Mesenchymal stem cell (in vitro differentiated cells and primary cell): ENCODE measurements at regions not wholly inside any gene's neighbourhood (a gene's known extent, or its start where the extent isn't known, plus 50 kb on each side); places are given as distances from the start of the nearest gene placed in this dataset.
A peak's percentile ranks its signal among the peaks of the same experiment; 100 is the strongest.

Experiments
- DNase-seq: peaks from one replicate; pipeline ENCODE4 v3.0.0-alpha.2; 2013
- H2AFZ ChIP-seq: one replicate; pipeline ENCODE4 v1.6.1; 2013; ENCODE audit warnings: low read depth, mild to moderate bottlenecking, control low read depth, inconsistent platforms, low read length, moderate library complexity
- H2AK5ac ChIP-seq: 2 replicates; pipeline ENCODE4 v1.6.1; 2013; ENCODE audit warnings: low read length, moderate library complexity, mild to moderate bottlenecking, inconsistent platforms; ENCODE audit not compliant: severe bottlenecking
- H2BK120ac ChIP-seq: one replicate; pipeline ENCODE4 v1.6.1; 2013; ENCODE audit warnings: low read depth, mild to moderate bottlenecking, inconsistent platforms, low read length, moderate library complexity
- H2BK12ac ChIP-seq, 2 experiments: one replicate each; pipeline ENCODE4 v1.6.1; 2013; ENCODE audit warnings: inconsistent platforms in 2 of 2, low read length in 2 of 2, mild to moderate bottlenecking in 2 of 2, moderate library complexity in 2 of 2, control low read depth in 1 of 2
- H2BK15ac ChIP-seq: one replicate; pipeline ENCODE4 v1.6.1; 2013; ENCODE audit warnings: mild to moderate bottlenecking, low read depth, inconsistent platforms; ENCODE audit not compliant: poor library complexity, severe bottlenecking
- H2BK5ac ChIP-seq: 2 replicates; pipeline ENCODE4 v1.6.1; 2013; ENCODE audit warnings: low read depth, mild to moderate bottlenecking, low read length, control low read depth, inconsistent platforms; ENCODE audit not compliant: poor library complexity, severe bottlenecking
- H3K14ac ChIP-seq, 2 experiments: one replicate each; pipeline ENCODE4 v1.6.1; 2013; ENCODE audit warnings: inconsistent platforms in 2 of 2, low read length in 2 of 2, control low read depth in 1 of 2, mild to moderate bottlenecking in 1 of 2, moderate library complexity in 1 of 2
- H3K18ac ChIP-seq, 2 experiments: one replicate each; pipeline ENCODE4 v1.6.1; 2013; ENCODE audit warnings: inconsistent platforms in 2 of 2, low read length in 2 of 2, control low read depth in 1 of 2, low read depth in 1 of 2, mild to moderate bottlenecking in 1 of 2
- H3K23ac ChIP-seq, 2 experiments: one replicate each; pipeline ENCODE4 v1.6.1; 2013; ENCODE audit warnings: inconsistent platforms in 2 of 2, low read length in 2 of 2, mild to moderate bottlenecking in 2 of 2, moderate library complexity in 2 of 2, control low read depth in 1 of 2
- H3K27ac ChIP-seq: 2 replicates; pipeline ENCODE4 v1.5.1; 2013; ENCODE audit warnings: mild to moderate bottlenecking, moderate library complexity, low read length, control low read depth, inconsistent platforms; ENCODE audit not compliant: poor library complexity, severe bottlenecking
- H3K27me3 ChIP-seq, 2 experiments: 2 replicates each; pipeline versions ENCODE4 v1.6.1 to v1.7.0; 2013; ENCODE audit warnings: low read length in 2 of 2, mild to moderate bottlenecking in 2 of 2, moderate library complexity in 2 of 2, control low read depth in 1 of 2, inconsistent platforms in 1 of 2; ENCODE audit not compliant: control insufficient read depth in 1 of 2, insufficient read depth in 1 of 2
- H3K36me3 ChIP-seq, 2 experiments: 2 replicates each; pipeline versions ENCODE4 v1.6.1 to v1.7.0; 2013; ENCODE audit warnings: low read length in 2 of 2, control low read depth in 1 of 2, inconsistent platforms in 1 of 2, low read depth in 1 of 2, mild to moderate bottlenecking in 1 of 2; ENCODE audit not compliant: insufficient read depth in 2 of 2, control insufficient read depth in 1 of 2
- H3K4ac ChIP-seq, 2 experiments: one replicate each; pipeline ENCODE4 v1.6.1; 2013; ENCODE audit warnings: inconsistent platforms in 2 of 2, low read length in 2 of 2, mild to moderate bottlenecking in 2 of 2, moderate library complexity in 2 of 2, control low read depth in 1 of 2, low read depth in 1 of 2
- H3K4me1 ChIP-seq: 2 replicates; pipeline ENCODE4 v1.6.1; 2013; ENCODE audit warnings: low read depth, low read length, control low read depth; ENCODE audit not compliant: control insufficient read depth, insufficient read depth
- H3K4me2 ChIP-seq: 2 replicates; pipeline ENCODE4 v1.6.1; 2013; ENCODE audit warnings: low read length, mild to moderate bottlenecking, inconsistent platforms; ENCODE audit not compliant: poor library complexity, severe bottlenecking
- H3K4me3 ChIP-seq, 2 experiments: 2 replicates each; pipeline versions ENCODE4 v1.5.1 to v1.7.0; 2013; ENCODE audit warnings: low read length in 2 of 2, mild to moderate bottlenecking in 2 of 2, control low read depth in 1 of 2, low read depth in 1 of 2; ENCODE audit not compliant: insufficient read depth in 1 of 2
- H3K79me1 ChIP-seq: replicated peaks from 2 replicates; pipeline ENCODE4 v1.6.1; 2013; ENCODE audit warnings: mild to moderate bottlenecking, control low read depth, low read length, inconsistent platforms; ENCODE audit not compliant: poor library complexity, severe bottlenecking
- H3K9ac ChIP-seq: 2 replicates; pipeline ENCODE4 v1.7.0; 2013; ENCODE audit warnings: mild to moderate bottlenecking, low read length, moderate library complexity
- H3K9me3 ChIP-seq: 2 replicates; pipeline ENCODE4 v1.7.0; 2013; ENCODE audit warnings: mild to moderate bottlenecking, low read length; ENCODE audit not compliant: control insufficient read depth
- H4K8ac ChIP-seq: one replicate; pipeline ENCODE4 v1.6.1; 2013; ENCODE audit warnings: inconsistent platforms, mild to moderate bottlenecking, low read length, moderate library complexity
- H4K91ac ChIP-seq: one replicate; pipeline ENCODE4 v1.6.1; 2013; ENCODE audit warnings: mild to moderate bottlenecking, low read length, inconsistent platforms
- WGBS: methylation state at CpG from one replicate; pipeline ENCODE4 v1.1.7; 2013; ENCODE audit warnings: mixed read lengths; 5-methylcytosine and 5-hydroxymethylcytosine counted together

- no peak overlapping the region for H3K9ac ChIP-seq
- H2BK12ac ChIP-seq = no peak overlapping the region
- no peak overlapping the region for H3K4ac ChIP-seq
- no peaks in the 10 kb centered on the region for H3K9me3 ChIP-seq
- H3K27me3 ChIP-seq = peaks cover 0 to 6% of the 10 kb centered on the region in 2 experiments
- no peak overlapping the region for H3K27ac ChIP-seq
- no peak overlapping the region for H3K23ac ChIP-seq
- DNase-seq = no peak
- no peak overlapping the region for H3K18ac ChIP-seq
- no peak overlapping the region for H2AFZ ChIP-seq
- no peak overlapping the region for H4K91ac ChIP-seq
- no peak overlapping the region for H2BK120ac ChIP-seq
- H3K4me3 ChIP-seq = no peak overlapping the region
- H3K4me1 ChIP-seq = peaks cover 2% of the 10 kb centered on the region
- no peak overlapping the region for H2AK5ac ChIP-seq
- WGBS = 51% methylated on average over 6 of the region's 6 CpGs
- no peaks in the 10 kb centered on the region for H3K79me1 ChIP-seq
- H2BK15ac ChIP-seq = no peak overlapping the region
- no peak overlapping the region for H2BK5ac ChIP-seq
- H3K36me3 ChIP-seq = no peaks in the 10 kb centered on the region
- H4K8ac ChIP-seq = no peak overlapping the region
- H3K14ac ChIP-seq = no peak overlapping the region
- H3K4me2 ChIP-seq = no peak overlapping the region
Observed at GRCh38 chr2:239597216-239597615, 196.4 kb upstream of the HDAC4 start.

- H2AK5ac ChIP-seq = no peak overlapping the region
Observed at GRCh38 chr2:239596792-239597191, 196.0 kb upstream of the HDAC4 start.

GRCh38 chr2:239596253-239596652 is 195.4 kb upstream of the HDAC4 start:
- Histone ChIP-seq H3K36me3 (no peaks in the 10 kb centered on the region), H3K27ac (no peak overlapping the region), H3K79me1 (no peaks in the 10 kb centered on the region), H3K18ac (no peak overlapping the region), H2BK15ac (no peak overlapping the region), H2BK12ac (no peak overlapping the region), H3K4me1 (peaks cover 2% of the 10 kb centered on the region), H2BK120ac (no peak overlapping the region), H4K8ac (no peak overlapping the region), H3K9ac (no peak overlapping the region), H3K4me3 (no peak overlapping the region), H3K23ac (no peak overlapping the region), H3K9me3 (peaks cover 4% of the 10 kb centered on the region), H2AFZ (no peak overlapping the region), H2BK5ac (no peak overlapping the region), H3K27me3 (peaks cover 0 to 2% of the 10 kb centered on the region in 2 experiments), H3K4me2 (no peak overlapping the region), H2AK5ac (no peak overlapping the region), H3K14ac (no peak overlapping the region), H4K91ac (no peak overlapping the region), H3K4ac (no peak overlapping the region)
- no peak for DNase-seq
- whole genome bisulfite sequencing = 54% methylated on average over 4 of the region's 4 CpGs

More at GRCh38 chr2:239596792-239597191, 196.0 kb upstream of the HDAC4 start:
- no peaks in the 10 kb centered on the region for H3K79me1 ChIP-seq
- no peak overlapping the region for H3K9ac ChIP-seq
- peaks cover 2% of the 10 kb centered on the region for H3K4me1 ChIP-seq
- no peak overlapping the region for H2BK15ac ChIP-seq
- H3K4ac ChIP-seq = no peak overlapping the region
- no peak for DNase-seq
- H2BK12ac ChIP-seq = no peak overlapping the region
- H4K8ac ChIP-seq = no peak overlapping the region
- H3K27me3 ChIP-seq = peaks cover 0 to 6% of the 10 kb centered on the region in 2 experiments
- 68% methylated on average over 11 of the region's 11 CpGs for WGBS
- no peak overlapping the region for H2BK5ac ChIP-seq
- H2BK120ac ChIP-seq = no peak overlapping the region
- no peak overlapping the region for H3K18ac ChIP-seq
- no peak overlapping the region for H2AFZ ChIP-seq
- no peak overlapping the region for H3K27ac ChIP-seq
- peaks cover 4% of the 10 kb centered on the region for H3K9me3 ChIP-seq
- H3K23ac ChIP-seq = no peak overlapping the region
- no peak overlapping the region for H3K4me3 ChIP-seq
- no peak overlapping the region for H3K4me2 ChIP-seq
- no peaks in the 10 kb centered on the region for H3K36me3 ChIP-seq
- no peak overlapping the region for H4K91ac ChIP-seq
- H3K14ac ChIP-seq = no peak overlapping the region

- peaks cover 2% of the 10 kb centered on the region for H3K4me1 ChIP-seq
- H3K9me3 ChIP-seq = peaks cover 4% of the 10 kb centered on the region
- no peak overlapping the region for H3K4me2 ChIP-seq
- no peak overlapping the region for H4K91ac ChIP-seq
- no peak overlapping the region for H4K8ac ChIP-seq
- no peak overlapping the region for H3K18ac ChIP-seq
- H3K4ac ChIP-seq = no peak overlapping the region
- H3K79me1 ChIP-seq = no peaks in the 10 kb centered on the region
- 87% methylated on average over 8 of the region's 8 CpGs for WGBS
- DNase-seq = no peak
- peak overlapping the region in 1 of 2 experiments; percentile 5 for H3K4me3 ChIP-seq
- H3K23ac ChIP-seq = no peak overlapping the region
- no peak overlapping the region for H2BK15ac ChIP-seq
- H2BK5ac ChIP-seq = no peak overlapping the region
- H2BK120ac ChIP-seq = no peak overlapping the region
- H3K9ac ChIP-seq = no peak overlapping the region
- no peak overlapping the region for H2BK12ac ChIP-seq
- H3K14ac ChIP-seq = no peak overlapping the region
- H3K27me3 ChIP-seq = no peaks in the 10 kb centered on the region
- no peak overlapping the region for H3K27ac ChIP-seq
- H2AK5ac ChIP-seq = no peak overlapping the region
- no peak overlapping the region for H2AFZ ChIP-seq
- no peaks in the 10 kb centered on the region for H3K36me3 ChIP-seq
Observed at GRCh38 chr2:239595726-239596125, 194.9 kb upstream of the HDAC4 start.
